Parathyroid adenoma (tissue), 2 donors: ENCODE measurements at regions not wholly inside any gene's neighbourhood (a gene's known extent, or its start where the extent isn't known, plus 50 kb on each side); places are given as distances from the start of the nearest gene placed in this dataset.
"Not testable (repeated sequence)": the region's sequence is repeated elsewhere in the genome, so short reads cannot be mapped to it uniquely, and the experiment has no call there.

Experiments
- H2AFZ ChIP-seq: fragments of 300-600 bp; sonication (generic); one replicate; pipeline ENCODE4 v1.7.0; 2017; ENCODE audit warnings: antibody characterized with exemption, mild to moderate bottlenecking
- H3K27ac ChIP-seq: fragments of 300-600 bp; sonication (generic); one replicate; pipeline ENCODE4 v1.7.0; 2017
- H3K27me3 ChIP-seq: fragments of 300-600 bp; sonication (generic); one replicate; pipeline ENCODE4 v1.7.0; 2017; ENCODE audit warnings: low read length; ENCODE audit not compliant: control insufficient read depth, insufficient read depth
- H3K36me3 ChIP-seq: fragments of 300-600 bp; sonication (generic); one replicate; pipeline ENCODE4 v1.7.0; 2017; ENCODE audit warnings: low read length; ENCODE audit not compliant: control insufficient read depth, insufficient read depth
- H3K4me1 ChIP-seq: fragments of 300-600 bp; sonication (generic); one replicate; pipeline ENCODE4 v1.7.0; 2017; ENCODE audit warnings: control low read depth
- H3K4me2 ChIP-seq: fragments of 300-600 bp; sonication (generic); one replicate; pipeline ENCODE4 v1.7.0; 2017; ENCODE audit warnings: low read length
- H3K4me3 ChIP-seq: fragments of 300-600 bp; sonication (generic); one replicate; pipeline ENCODE4 v1.7.0; 2017; ENCODE audit warnings: low read depth, low read length
- H3K79me2 ChIP-seq: fragments of 300-600 bp; sonication (generic); one replicate; pipeline ENCODE4 v1.7.0; 2017; ENCODE audit warnings: control low read depth
- H3K9ac ChIP-seq: fragments of 300-600 bp; sonication (generic); one replicate; pipeline ENCODE4 v1.7.0; 2017; ENCODE audit warnings: mild to moderate bottlenecking
- H3K9me3 ChIP-seq: fragments of 300-600 bp; sonication (generic); one replicate; pipeline ENCODE4 v1.7.0; 2017; ENCODE audit warnings: low read length; ENCODE audit not compliant: control insufficient read depth
- TF ChIP-seq, protein P1 (sequence below): fragments of 300-600 bp; sonication (generic); IDR thresholded peaks from one replicate; pipeline ENCODE4 v1.7.0; 2017; ENCODE audit warnings: antibody characterized with exemption, mild to moderate bottlenecking
- donor health status: primary hyperparathyroidism.

DNA sequence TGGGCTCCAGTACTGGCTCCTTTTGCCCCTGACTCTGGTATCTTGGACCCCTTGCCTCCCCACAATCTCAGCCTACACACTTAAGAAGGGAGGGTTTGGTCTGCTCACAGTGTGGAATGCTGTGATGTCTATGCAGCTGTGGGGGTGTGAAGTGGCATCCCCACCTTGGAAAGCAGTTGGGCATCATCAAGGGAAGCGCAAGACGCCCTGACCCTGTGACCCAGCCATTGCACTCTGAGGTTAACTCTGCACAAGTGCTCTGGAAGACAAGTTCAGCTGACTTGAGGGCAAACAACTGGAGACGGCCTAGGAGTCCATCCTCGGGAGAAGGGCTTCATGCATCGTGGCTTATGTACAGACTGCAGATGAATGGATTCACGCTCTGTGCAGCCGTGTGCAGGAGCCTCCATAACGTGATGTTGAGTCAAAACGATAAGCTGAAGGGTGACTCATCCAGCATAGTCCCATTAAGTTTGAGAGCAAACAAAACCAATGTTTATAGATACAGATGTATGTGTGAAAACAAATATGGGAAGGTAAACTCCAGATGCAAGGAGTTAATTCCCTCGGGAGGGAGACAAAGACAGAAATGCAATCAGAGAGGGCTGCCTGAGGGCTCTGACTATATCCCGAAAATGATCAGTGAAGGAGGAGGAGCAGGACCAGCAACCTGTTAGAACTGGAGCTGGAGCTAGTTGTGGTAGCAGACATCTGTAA, 86.8 kb downstream of the LSM3 start:
- no peak overlapping the region for H3K9ac ChIP-seq
- H3K36me3 ChIP-seq: no peaks in the 10 kb centered on the region
- no peaks in the 10 kb centered on the region for H3K27me3 ChIP-seq
- H2AFZ ChIP-seq: no peak overlapping the region
- no peaks in the 10 kb centered on the region for H3K4me1 ChIP-seq
- H3K4me3 ChIP-seq: no peak overlapping the region
- H3K4me2 ChIP-seq: no peak overlapping the region
- no peak overlapping the region for H3K27ac ChIP-seq
- TF ChIP-seq, protein P1, sequence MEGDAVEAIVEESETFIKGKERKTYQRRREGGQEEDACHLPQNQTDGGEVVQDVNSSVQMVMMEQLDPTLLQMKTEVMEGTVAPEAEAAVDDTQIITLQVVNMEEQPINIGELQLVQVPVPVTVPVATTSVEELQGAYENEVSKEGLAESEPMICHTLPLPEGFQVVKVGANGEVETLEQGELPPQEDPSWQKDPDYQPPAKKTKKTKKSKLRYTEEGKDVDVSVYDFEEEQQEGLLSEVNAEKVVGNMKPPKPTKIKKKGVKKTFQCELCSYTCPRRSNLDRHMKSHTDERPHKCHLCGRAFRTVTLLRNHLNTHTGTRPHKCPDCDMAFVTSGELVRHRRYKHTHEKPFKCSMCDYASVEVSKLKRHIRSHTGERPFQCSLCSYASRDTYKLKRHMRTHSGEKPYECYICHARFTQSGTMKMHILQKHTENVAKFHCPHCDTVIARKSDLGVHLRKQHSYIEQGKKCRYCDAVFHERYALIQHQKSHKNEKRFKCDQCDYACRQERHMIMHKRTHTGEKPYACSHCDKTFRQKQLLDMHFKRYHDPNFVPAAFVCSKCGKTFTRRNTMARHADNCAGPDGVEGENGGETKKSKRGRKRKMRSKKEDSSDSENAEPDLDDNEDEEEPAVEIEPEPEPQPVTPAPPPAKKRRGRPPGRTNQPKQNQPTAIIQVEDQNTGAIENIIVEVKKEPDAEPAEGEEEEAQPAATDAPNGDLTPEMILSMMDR: no peak
- H3K79me2 ChIP-seq: no peaks in the 10 kb centered on the region
- no peaks in the 10 kb centered on the region for H3K9me3 ChIP-seq

DNA sequence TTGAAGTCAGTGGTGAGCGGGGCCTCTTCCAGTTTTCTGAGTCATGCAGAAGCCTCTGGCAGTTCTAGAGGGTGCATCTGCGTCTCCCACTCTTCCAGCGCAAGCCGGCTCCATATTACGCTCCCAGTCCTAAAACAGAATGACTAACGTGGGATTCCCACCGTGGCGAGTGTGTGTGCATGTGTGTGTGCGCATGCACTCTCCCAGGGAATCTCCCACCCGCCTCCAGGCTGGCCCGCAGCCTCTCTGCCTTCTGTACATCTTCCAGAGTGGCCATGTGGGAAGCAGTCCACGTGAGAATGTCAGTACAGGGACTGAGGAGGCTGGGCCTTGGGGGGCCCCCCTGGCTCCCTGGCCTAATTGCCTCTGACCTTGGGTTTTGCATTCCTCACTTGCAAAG, 87.7 kb downstream of the LSM3 start:
- Histone ChIP-seq H3K4me1 (no peaks in the 10 kb centered on the region), H3K27ac (no peak overlapping the region), H2AFZ (no peak overlapping the region), H3K4me2 (no peak overlapping the region), H3K9me3 (no peaks in the 10 kb centered on the region), H3K9ac (no peak overlapping the region), H3K4me3 (no peak overlapping the region), H3K36me3 (no peaks in the 10 kb centered on the region), H3K27me3 (no peaks in the 10 kb centered on the region), H3K79me2 (no peaks in the 10 kb centered on the region)
- TF ChIP-seq, protein P1: no peak

DNA sequence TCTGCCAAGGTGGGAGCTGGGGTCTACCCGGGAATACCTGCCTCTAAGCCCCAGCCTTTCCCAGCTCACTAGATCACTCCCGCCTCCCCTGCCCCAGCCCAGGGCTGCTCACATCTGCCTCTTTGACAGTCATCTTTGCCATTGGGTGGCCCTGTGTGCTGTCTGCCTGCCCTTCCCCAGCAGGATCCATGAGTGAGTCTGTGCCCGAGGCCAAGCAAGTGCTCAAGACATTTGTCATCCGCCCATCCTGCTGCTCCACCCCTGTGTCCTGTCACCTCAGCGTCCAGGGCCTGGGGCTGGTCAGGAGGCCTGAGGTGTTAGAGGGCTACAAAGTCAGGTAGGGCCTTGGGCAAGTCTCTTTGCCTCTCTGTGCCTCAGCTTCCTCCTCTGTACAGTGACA, 89.4 kb downstream of the LSM3 start:
- no peak overlapping the region for H3K27ac ChIP-seq
- H3K36me3 ChIP-seq: no peaks in the 10 kb centered on the region
- H3K4me1 ChIP-seq: no peaks in the 10 kb centered on the region
- H3K9ac ChIP-seq: no peak overlapping the region
- H2AFZ ChIP-seq: no peak overlapping the region
- no peaks in the 10 kb centered on the region for H3K27me3 ChIP-seq
- TF ChIP-seq, protein P1: no peak
- H3K4me2 ChIP-seq: no peak overlapping the region
- H3K79me2 ChIP-seq: no peaks in the 10 kb centered on the region
- no peaks in the 10 kb centered on the region for H3K9me3 ChIP-seq
- H3K4me3 ChIP-seq: no peak overlapping the region

DNA sequence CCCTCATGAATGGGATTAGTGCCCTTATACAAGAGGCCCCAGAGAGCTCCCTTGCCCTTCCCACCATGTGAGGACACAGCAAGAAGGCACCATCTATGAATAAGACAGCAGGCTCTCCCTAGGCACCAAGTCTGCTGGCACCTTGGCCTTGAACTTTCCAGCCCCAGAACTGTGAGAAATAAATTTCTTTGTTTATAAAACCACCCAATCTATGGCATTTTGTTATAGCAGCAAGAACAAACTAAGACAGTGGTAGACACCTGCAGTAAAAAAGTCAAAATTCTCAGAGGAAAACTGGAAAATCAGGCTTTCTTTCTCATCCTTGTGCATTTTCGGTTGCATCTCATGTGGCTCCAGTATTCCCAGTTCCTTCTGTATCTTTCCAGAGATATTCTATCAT, 90.3 kb downstream of the LSM3 start:
- no peak overlapping the region for H3K4me3 ChIP-seq

DNA sequence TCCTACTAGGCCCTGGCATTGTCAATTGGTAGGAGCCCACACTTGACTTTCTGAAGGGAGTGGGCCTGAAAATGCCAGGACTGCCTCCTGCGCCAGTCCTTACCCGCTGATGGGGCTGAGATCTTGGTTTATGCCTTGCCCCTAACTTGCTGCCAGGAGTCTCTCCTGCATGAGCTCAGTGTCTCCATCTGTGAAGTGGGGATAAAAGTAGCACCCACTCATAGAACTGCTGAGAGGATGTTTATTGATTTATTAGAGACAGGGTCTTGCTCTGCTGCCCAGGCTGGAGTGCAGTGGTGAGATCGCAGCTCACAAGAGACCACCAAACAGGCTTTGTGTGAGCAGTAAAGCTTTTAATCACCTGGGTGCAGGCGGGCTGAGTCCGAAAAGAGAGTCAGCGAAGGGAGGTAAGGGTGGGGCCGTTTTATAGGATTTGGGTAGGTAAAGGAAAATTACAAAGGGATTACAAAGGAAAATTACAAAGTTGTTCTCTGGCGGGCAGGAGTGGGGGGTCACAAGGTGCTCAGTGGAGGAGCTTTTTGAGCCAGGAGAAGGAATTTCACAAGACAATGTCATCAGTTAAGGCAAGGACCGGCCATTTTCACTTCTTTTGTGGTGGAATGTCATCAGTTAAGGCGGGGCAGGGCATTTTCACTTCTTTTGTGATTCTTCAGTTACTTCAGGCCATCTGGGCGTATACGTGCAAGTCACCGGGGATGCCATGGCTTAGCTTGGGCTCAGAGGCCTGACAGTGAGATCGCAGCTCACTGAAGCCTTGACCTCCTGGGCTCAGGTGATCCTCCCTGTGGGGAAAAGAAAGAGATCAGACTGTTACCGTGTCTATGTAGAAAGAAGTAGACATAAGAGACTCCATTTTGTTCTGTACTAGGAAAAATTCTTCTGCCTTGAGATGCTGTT, 93.7 kb downstream of the LSM3 start:
- H3K79me2 ChIP-seq, H3K9ac ChIP-seq, H2AFZ ChIP-seq, H3K4me2 ChIP-seq, H3K36me3 ChIP-seq, H3K9me3 ChIP-seq, H3K4me1 ChIP-seq, H3K27ac ChIP-seq, H3K27me3 ChIP-seq, H3K4me3 ChIP-seq: not testable (repeated sequence)

More for the DNA sequence above, 90.3 kb downstream of the LSM3 start:
- Histone ChIP-seq H3K4me2 (no peak overlapping the region), H3K27me3 (no peaks in the 10 kb centered on the region), H3K36me3 (no peaks in the 10 kb centered on the region), H2AFZ (no peak overlapping the region), H3K9ac (no peak overlapping the region), H3K9me3 (no peaks in the 10 kb centered on the region), H3K4me1 (no peaks in the 10 kb centered on the region), H3K27ac (no peak overlapping the region), H3K79me2 (no peaks in the 10 kb centered on the region)
- TF ChIP-seq, protein P1: no peak

DNA sequence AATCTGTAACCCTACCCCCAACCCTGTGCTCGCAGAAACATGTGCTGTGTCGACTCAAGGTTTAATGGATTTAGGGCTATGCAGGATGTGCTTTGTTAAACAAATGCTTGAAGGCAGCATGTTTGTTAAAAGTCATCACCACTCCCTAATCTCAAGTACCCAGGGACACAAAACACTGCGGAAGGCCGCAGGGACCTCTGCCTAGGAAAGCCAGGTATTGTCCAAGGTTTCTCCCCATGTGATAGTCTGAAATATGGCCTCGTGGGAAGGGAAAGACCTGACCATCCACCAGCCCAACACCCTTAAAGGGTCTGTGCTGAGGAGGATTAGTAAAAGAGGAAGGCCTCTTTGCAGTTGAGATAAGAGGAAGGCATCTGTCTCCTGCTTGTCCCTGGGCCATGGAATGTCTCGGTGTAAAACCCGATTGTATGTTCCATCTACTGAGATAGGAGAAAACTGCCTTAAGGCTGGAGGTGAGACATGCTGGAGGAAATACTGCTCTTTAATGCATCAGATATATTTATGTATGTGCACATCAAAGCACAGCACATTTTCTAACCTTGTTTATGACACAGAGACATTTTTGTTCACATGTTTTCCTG, 94.4 kb downstream of the LSM3 start:
- not testable (repeated sequence) for H3K4me1 ChIP-seq, H3K27ac ChIP-seq, H3K4me2 ChIP-seq, H3K36me3 ChIP-seq, H3K9ac ChIP-seq, H3K9me3 ChIP-seq, H3K4me3 ChIP-seq, H2AFZ ChIP-seq, H3K79me2 ChIP-seq, H3K27me3 ChIP-seq
